ENCODE measurements at regions not wholly inside any gene's neighbourhood (a gene's known extent, or its start where the extent isn't known, plus 50 kb on each side); places are given as distances from the start of the nearest gene placed in this dataset.

- peak overlapping the region in 1 of 21 experiments; percentile 5 for H3K27ac ChIP-seq
- no peak overlapping the region for H3K4me3 ChIP-seq
Observed at GRCh38 chr22:25365491-25366261, 146.2 kb downstream of the CRYBB2 start.

- no peak overlapping the region for H3K4me3 ChIP-seq
- H3K27ac ChIP-seq = no peak overlapping the region
Observed at GRCh38 chr22:25366408-25366807, 147.0 kb downstream of the CRYBB2 start.

DNA sequence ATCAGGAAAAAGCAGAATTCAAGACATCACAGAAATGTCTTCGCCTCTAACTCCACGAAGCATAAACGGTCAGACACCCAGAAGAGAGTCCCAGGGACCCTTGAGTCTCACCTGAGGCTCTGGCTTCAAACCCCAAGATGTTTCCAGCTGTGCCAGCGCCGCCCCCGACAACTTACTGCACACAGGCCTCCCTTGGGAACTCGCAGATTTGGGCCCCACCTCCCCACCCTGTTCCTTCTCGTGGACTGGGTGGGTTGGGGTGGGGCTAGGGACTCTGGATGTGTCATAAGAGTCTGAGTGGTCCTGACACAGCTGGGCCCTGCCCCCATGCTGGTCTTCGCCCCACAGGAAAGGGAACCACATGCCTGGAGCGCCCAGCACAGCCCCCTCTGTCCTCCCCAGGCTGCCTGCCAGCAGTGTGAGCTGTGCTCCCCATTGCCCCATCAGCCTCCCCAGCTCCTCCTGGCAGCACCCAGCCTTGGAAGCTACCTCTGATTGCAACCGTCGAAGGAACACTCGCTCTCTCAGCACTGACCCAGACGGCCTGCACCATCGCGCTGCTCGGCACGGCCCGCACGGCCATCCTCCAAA, 147.5 kb downstream of the CRYBB2 start:
- no peak overlapping the region for H3K27ac ChIP-seq
- H3K4me3 ChIP-seq = no peak overlapping the region

- no peak overlapping the region for H3K27ac ChIP-seq
Observed at GRCh38 chr22:25367756-25368155, 148.3 kb downstream of the CRYBB2 start.

DNA sequence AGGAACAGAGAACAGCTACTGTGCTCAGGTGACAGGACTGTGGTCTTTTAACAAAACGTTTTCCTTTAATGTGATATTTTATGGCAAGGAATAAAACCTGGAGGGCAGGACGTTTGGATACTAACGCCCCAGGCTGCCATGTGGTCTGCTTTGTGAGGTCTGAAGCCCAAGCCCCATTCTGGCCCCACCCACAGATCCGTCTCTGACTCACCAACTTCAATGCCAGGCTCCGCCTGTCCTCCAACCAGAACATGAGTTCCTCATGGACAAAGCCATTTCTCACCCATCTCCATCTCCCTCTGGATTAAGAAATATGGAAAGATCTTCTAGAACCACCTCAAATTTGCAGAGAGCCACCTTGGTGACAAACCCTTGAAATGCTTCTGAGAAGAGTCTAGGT, 148.8 kb downstream of the CRYBB2 start:
- H3K4me3 ChIP-seq = no peak overlapping the region
- H3K27ac ChIP-seq = no peak overlapping the region

More at GRCh38 chr22:25367756-25368155, 148.3 kb downstream of the CRYBB2 start:
- H3K4me3 ChIP-seq = no peak overlapping the region

GRCh38 chr22:25369041-25369440, 149.6 kb downstream of the CRYBB2 start:
- H3K4me3 ChIP-seq = no peak overlapping the region
- no peak overlapping the region for H3K27ac ChIP-seq

- Histone ChIP-seq H3K4me3 (no peak overlapping the region), H3K27ac (no peak overlapping the region)
Observed at GRCh38 chr22:25370322-25370721, 150.9 kb downstream of the CRYBB2 start.

GRCh38 chr22:25372000-25372595, 152.7 kb downstream of the CRYBB2 start:
- H3K4me3 ChIP-seq = no peak overlapping the region
- no peak overlapping the region for H3K27ac ChIP-seq

GRCh38 chr22:25373961-25374360, 154.5 kb downstream of the CRYBB2 start:
- Histone ChIP-seq H3K27ac (no peak overlapping the region), H3K4me3 (no peak overlapping the region)

DNA sequence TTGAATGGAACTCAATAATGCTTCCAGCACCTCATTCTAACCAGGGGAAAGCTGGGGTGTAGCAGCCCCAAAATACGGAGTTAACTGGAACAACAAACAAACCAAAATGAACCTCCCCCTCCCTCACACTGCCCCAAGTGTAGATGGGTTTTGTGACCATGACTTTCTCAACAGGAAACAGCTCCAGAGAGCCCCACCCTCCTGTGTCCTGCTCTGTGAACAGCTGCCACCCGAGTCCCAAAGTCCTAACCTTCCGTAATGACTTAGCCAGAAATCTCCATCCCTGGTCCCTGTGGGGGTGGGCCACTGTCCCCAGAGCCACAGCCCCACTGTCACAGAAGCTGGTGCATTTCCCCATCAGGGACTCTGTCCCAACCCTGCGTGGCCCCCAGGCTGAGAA, 155.4 kb downstream of the CRYBB2 start:
- H3K4me3 ChIP-seq = no peak overlapping the region
- no peak overlapping the region for H3K27ac ChIP-seq

DNA sequence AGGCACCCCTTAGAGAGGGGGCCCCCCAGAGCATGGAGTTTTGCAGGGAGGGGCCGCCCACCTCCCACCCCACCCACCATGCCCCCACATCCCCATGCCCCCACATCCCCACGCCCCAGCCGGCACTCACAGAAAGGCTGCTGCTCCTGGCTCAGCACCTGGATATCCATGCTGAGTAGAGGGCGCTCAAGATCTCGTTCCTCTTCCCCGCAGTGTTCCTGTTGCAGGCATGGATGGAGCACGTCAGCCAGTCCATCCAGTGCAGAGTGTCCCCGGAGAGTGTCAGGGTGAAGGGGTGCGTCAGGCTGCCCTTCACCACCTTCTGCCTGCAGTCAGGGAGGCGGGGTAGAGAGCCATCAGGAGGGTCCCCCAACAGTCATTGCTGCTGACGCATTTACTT, 156.2 kb downstream of the CRYBB2 start:
- Histone ChIP-seq H3K27ac (no peak overlapping the region), H3K4me3 (no peak overlapping the region)

DNA sequence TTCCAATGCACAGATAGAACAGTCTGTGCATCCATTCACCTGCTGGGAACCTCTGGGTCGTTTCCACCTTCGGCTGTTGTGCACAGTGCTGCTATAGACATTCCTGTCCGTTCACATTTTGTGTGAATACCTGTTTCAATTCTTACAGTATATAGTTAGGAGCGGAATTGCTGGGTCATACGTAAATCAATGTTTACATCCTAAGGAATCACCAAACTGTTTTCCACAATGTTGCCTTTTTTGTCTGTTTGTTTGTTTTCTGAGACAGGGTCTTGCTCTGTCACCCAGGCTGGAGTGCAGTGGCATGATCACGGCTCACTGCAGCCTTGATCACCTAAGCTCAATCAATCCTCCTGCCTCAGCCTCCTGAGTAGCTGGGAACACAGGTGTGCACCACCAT, 158.3 kb downstream of the CRYBB2 start:
- Histone ChIP-seq H3K4me3 (no peak overlapping the region), H3K27ac (no peak overlapping the region)

DNA sequence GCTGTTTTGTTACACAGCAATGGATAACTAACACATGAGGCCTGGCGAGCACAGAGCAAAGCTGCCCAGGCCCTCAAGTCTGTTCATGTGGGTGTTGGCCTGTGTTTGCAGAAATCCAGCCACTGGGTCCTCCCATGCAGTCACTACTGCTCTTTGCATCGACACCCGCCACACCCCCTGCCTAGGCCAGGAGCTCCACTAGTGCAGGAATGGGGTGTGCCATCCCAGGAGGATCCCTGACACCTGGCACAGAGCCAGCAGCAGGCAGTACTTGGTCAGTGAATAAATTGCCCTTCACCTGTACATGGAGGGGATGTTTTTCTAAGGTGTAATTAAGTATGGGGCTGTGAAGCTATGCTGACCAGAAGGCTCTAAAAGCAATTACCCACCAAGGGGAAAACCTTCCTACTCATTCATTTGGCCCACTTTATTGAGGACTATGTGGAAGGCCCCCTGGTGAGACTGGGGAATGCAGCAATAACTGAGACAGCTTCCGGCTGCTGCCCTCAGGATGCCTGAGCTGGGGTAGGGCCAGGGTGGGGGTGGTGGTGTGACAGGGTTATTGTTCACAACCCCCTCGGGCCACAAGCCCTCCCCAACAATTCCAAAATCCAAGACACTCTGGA, 160.8 kb downstream of the CRYBB2 start:
- Histone ChIP-seq H3K4me3 (no peak overlapping the region), H3K27ac (no peak overlapping the region)

GRCh38 chr22:25382762-25383161, 163.3 kb downstream of the CRYBB2 start:
- Histone ChIP-seq H3K27ac (no peak overlapping the region), H3K4me3 (no peak overlapping the region)

GRCh38 chr22:25383278-25383820, 163.9 kb downstream of the CRYBB2 start:
- no peak overlapping the region for H3K4me3 ChIP-seq
- H3K27ac ChIP-seq = no peak overlapping the region

- H3K4me3 ChIP-seq = no peak overlapping the region
- no peak overlapping the region for H3K27ac ChIP-seq
Observed at GRCh38 chr22:25383892-25384291, 164.5 kb downstream of the CRYBB2 start.

- Histone ChIP-seq H3K4me3 (no peak overlapping the region), H3K27ac (no peak overlapping the region)
Observed at GRCh38 chr22:25386538-25386884, 167.1 kb downstream of the CRYBB2 start.

GRCh38 chr22:25388415-25388814, 169.0 kb downstream of the CRYBB2 start:
- H3K4me3 ChIP-seq = no peak overlapping the region
- no peak overlapping the region for H3K27ac ChIP-seq

GRCh38 chr22:25388866-25389540, 169.6 kb downstream of the CRYBB2 start:
- Histone ChIP-seq H3K4me3 (no peak overlapping the region), H3K27ac (no peak overlapping the region)

DNA sequence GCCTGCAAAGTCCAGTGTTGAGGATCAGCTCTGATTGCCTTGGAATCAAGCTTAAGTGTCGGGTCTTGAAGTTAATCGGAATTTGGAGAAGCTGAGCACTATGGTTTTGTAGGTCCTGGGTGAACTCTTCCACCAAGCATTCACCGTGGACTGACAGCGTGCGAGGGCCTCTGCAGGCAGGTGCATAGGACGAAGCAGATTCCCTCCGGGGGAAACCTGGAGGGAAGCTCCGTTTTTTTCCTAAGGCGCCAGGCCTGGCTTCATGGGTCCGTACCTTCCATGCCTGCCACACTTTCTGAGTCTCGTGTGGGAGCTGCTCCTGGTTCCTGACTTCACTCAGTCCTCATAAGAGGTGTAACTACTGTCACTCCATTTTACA, 170.1 kb downstream of the CRYBB2 start:
- Histone ChIP-seq H3K4me3 (no peak overlapping the region), H3K27ac (no peak overlapping the region)

All from skin epidermis (tissue), 12 donors.